GM19240 (cell line): ENCODE measurements at regions not wholly inside any gene's neighbourhood (a gene's known extent, or its start where the extent isn't known, plus 50 kb on each side); places are given as distances from the start of the nearest gene placed in this dataset.

ENCODE experiments used
- DNase-seq: peaks from one replicate; pipeline ENCODE4 v3.0.0; 2011; ENCODE audit warnings: low spot score; ENCODE audit not compliant: insufficient read length

DNA sequence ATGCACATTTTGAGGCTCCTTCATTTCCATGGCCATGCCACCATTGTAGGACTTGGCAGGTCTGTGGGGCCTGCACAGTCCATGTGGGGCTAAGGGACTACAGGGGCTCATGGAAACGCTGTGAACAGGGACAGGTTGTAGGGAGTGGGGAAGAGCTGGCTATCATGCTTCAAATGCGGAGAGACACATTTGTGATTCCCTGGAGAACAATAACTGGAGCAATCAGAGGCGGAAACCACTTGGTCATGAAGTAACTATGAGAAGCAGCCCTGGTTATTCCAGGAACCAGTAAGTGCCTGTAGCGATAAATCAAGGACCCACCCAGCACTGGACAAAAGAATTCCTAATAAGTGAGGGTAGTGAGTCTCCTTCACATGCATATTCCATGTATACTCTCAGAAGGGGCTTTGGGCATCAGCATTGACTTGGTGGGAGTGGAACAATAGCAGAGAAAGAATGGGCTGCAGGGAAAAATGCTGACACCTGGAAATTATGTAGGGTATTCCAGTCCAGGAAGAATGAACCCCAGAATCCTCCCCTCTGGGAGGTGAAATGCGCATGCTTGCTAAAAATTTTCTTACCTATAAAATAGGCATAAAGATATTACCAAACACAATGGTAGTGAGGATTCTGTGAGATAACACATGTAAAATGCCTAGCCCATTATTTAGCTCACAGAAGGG lies 251.4 kb upstream of the ROPN1 start:
- no peak for DNase-seq

DNA sequence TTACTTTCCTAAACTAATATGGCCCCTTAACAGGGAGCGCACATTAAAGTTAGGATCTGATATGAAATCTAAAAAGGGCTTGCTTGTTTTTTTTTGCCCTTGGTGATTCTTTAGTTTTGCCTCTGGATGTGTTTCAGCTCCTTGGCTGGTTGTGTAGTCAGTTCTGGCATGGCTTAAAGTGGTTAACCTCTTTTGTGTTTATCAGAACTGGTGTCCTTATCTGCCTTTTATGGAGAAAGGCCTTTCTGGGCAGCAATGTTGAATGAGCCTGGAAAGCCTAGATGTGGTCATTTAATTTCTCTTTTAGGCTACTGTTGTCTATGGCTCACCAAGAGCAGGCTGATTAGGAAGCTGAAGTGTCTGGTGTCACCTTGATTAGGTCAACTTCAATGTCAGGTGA lies 254.5 kb upstream of the ROPN1 start:
- DNase-seq = no peak

DNA sequence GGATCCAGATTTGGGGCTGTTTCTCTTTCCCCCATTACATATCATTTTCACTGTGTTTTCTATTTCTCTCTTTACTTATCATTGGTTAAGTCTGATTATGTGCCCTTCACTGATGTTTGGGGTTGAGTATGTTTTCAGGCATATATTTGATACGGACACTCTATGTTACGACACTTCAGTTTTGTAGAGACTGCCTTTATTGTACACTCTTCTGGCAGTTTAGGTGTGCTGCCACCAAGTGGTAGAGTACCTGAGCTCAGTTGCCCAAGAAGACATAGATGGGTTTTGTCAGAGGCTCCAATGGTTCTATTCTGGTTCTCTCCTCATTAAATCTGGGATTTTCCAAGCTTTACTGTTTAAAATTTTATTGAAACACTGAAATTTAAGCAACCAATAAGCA lies 255.0 kb upstream of the ROPN1 start:
- DNase-seq = no peak

DNA sequence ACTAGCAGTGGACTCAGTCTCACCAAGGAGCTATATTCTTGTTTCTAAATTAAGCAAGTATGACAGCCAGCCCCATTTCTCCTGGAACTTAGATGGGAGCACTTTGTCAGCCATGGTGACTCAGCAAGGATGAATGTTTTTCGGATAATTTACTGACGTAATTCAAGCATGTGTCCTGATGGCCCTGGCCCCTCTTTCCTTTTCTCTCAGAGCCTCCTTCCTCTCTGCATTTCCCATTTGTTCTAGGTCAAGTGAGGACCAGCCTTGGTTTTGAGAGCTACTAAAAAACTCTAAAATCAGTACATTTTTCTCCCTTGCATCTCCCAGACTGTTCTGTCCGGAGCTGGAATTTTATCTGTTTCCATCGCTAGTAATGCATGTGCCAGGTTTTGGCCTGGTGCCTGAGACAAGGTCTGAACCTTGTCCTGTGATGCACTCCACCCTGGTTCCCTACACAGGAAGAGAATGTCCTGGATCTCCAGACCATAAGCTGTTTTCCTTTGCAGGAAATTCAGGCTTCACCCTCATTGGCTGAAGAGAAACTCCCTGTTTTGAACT lies 256.6 kb upstream of the ROPN1 start:
- DNase-seq = no peak

DNA sequence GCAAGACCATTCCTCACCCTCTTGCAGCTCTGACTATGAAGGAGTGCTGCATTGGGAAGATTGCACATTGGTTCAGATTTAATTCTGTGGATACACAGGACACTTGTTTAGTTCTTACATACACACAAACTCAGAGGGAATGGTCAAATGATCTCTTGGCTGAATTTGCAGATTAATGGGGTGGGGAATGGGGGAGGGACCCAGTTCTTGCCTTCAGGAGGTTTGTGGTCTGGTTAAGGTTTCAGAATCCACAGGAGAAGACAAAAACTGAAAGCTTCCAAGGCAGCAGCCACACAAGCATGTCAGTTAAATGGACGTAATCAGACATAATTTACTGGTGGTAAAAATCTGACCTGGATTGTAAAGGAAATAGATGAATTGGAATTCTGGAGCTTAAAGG lies 257.1 kb upstream of the ROPN1 start:
- DNase-seq = no peak

DNA sequence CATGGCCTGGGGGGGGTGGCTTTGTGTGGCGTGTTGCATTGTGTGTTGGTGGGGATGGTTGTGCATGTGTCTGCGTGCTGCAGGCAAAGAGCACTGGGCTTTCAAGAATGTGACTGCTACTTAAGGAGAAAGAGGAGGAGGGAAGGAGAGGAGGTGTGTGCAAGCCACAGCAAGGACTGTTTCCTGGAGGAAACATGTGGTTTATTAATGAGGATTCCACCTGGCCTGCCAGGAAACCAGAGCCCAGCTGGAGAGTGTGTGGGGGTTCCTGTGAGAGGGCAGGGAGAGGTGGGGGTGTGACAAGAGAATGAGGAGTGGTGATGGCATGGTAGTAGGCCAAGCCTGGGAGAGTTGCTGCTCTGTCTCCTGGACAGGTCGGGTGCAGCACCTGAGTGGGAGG lies 258.1 kb upstream of the ROPN1 start:
- no peak for DNase-seq

DNA sequence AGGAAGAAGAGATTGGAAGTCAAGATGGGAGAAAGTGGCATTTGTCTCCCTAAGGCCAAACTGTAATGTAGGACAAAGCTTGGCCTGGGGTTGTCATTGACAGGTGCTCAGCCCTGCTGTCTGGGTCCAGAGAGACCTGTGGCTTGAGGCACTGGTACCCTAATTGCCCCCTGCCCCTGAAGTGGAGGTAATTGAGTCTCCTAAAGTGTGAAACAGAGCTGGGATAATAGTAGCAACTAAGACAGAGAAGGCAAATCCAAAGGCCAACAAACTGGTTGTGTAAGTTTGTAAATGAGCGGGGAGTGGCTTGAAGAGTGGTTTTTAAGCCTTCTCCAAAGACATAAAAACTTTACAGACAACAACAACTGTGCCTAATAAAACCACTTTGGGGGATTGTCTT lies 264.2 kb upstream of the ROPN1 start:
- no peak for DNase-seq

DNA sequence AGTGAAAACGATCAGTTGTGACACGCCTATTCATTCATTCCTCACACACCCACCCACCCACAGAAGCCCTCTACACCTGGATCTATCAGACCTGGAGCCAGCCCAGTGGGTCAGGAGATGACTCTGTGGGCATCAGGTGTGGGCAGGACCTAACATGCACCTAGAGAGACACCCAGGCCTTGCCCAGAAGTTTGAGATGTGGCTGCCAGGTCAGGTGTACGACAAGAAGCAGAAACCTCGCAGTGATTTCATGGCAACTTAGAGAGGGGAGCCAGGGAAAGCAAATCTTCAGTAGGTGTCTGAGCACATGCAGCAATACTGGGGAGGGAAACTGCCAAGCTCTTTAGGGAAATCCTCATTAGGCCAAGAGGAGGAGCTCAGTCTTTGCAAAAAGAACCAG lies 264.7 kb upstream of the ROPN1 start:
- no peak for DNase-seq

DNA sequence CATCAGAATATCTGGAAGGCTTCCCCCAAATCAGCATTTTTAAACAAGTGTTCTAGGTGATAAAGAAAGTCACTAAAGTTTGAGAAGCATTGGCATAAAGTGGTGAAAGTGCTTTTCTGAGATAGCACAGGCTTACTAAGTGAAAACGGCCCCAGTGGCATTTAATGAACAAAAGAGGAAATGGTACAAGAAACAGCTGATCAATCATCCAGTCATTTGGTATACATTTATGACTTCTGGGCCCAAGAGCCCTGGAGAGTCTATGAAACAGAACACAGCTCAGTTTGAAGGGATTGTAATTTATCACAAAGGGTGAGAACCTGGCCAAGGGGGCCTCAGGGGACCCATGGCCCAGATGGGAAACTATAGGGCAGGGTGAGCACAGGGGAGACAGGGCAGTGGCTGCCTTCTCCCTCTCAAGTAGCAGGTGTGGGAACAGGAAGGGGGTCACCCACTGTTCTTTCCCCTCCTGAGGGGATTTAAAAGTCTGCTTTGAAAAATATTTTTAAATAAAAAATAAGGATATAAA lies 265.5 kb upstream of the ROPN1 start:
- no peak for DNase-seq

DNA sequence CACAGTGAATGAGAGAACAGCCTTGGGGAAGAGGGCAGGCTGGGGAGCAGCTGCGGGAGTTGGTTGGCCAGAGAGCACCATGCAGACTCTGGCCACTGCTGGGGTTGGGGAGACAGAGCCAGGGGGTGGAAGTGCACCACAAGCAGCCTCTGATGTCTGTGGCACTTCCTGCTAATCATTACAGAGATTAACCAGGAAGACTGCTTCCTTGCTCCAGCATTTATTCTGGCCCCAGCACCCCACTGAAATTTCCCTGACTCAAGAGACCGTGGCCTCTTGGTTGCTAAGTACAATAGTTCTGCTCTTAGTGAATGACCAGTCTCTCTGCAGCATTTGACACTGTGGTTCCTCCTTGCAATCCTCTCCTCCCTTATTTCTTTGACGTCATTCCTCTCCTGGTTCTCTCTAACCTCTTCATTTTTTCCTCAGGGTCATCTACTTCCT lies 266.2 kb upstream of the ROPN1 start:
- DNase-seq = no peak

DNA sequence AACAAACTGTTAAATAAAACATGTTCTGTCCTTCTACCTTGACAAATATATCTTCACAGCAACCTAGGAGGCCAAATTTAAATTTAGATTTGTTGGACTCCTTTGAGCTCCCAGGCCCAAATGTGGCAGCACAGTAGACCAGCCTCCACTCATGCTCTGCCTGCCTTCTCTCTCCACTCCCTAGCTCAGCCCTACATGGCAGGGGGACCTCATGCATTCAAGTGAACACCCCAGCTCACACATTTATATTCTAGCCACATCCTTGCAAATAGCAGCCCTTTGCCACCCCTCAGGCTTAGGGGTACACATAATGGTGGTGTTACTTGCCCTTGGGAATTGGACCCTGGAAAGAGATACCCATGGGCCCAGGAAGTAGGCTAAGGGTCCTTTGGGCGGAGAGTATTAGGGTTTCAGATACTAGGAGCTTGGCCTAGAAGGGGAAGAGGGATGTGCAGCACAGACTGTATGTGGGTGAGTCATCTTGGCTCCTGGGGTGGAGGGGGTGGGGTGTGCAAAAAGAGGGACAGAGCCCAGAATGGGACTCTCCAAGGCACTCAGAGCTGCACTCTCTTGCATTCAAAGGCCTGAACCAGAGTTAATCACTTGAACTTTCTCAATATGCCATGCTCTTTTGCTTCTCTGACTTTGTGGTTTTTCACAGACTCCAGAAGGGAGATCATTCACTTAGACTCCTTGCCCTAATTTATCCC lies 268.4 kb upstream of the ROPN1 start:
- no peak for DNase-seq

DNA sequence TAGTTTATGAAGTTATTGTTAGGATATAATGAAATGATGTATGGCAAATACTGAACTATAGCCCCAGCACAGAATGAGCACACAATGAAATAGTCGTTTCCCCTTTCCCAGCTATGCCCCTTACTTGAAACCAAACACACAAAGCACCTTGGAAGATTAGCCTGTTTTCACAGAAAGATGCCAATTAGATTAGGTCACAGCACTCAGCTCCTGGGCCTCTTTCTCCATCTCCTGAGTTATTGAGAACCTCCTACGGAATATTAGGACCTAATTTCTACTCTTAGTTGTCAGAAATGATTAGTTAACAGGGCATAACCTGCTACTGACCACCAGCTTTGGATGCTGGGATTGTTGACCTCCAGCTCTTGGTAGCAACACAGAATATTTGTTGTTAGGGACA lies 269.4 kb upstream of the ROPN1 start:
- DNase-seq = no peak

DNA sequence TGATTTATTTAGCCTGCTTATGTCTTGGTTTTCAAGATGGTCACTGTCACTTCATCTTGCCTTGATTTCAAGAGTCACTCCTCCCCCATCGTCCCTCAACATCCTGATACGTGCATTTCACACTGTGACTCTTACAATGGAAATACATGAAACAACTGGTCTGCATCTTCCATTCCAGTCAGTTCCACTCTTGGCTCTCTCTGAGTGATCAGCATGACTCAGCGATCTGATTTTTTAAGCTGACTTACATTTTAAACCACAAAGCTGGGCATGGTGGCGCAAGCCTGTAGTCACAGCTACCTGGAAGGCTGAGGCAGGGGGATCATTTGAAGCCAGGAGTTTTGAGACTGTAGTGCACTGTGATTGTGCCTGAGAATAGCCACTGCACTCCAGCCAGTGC lies 271.2 kb upstream of the ROPN1 start:
- DNase-seq = no peak

DNA sequence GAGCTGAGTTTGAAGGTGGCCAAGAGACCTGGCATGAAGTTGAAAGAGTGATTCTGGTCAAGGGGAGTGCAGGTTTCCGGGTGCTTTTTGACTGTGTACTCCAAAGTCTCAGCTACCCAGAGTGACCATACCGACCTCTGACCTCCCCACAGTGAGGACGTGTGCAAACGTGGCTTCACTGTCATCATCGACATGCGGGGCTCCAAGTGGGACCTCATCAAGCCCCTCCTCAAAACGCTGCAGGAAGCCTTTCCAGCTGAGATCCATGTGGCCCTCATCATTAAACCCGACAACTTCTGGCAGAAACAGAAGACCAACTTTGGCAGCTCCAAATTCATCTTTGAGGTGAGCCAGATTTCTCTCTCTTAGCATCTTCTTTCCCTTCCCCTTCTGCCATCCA lies 272.4 kb upstream of the ROPN1 start:
- DNase-seq = no peak

DNA sequence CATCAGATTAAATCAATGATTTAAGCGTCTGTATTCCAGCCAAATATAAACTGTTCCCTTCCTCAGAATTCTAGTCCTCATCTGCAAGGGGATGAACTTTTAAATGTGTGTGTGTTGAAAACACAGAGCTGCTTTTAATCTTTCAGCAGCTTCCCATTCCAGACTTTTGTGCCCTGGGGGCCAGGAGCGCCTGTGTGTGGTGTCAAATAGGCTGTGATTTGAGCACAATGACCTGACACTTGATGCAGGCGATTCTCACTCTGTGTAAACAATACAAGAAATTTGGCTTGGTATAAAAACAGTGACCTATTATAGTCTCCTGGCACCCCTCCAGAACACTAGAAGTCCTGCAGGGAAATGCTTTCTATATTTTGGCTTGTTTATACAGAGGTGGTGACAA lies 274.6 kb upstream of the ROPN1 start:
- DNase-seq = no peak

DNA sequence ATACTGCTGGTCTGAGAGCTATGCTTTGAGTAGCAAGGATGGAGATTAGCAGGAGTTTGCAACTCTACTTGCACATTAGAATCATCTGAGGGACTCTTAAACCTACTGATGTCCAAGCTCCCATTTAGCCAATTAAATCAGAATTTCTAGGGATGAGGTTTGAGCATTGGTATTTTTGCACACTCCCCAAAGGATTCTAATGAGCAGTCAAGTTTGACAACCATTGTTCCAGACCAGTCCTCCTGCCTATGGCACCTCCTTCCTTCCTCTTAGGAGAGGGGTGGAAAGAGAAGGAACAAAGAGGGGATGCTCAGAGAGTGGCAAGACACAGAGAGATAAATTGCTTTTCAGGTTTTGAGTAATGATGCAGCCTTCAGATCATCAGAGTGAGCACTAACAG lies 275.5 kb upstream of the ROPN1 start:
- no peak for DNase-seq

DNA sequence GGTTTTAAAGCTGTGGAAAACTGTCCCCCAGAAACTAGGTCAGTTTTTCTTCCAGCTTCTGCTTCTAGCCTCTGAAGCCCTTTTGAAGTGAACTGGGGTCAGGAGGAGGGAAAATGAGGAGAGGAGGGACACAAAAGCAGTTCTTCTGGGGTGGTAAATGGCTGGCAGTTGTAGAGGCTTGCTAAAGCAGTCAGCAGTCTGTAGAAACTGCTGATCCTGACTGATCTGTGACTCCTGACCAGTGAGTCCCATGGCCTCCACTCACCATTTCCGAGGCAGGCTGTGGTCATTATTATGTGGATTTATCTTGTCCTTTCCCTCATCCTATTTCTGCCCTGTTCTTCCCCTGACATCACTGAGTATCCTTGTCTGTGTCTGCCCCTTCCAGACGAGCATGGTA lies 276.4 kb upstream of the ROPN1 start:
- DNase-seq = no peak

DNA sequence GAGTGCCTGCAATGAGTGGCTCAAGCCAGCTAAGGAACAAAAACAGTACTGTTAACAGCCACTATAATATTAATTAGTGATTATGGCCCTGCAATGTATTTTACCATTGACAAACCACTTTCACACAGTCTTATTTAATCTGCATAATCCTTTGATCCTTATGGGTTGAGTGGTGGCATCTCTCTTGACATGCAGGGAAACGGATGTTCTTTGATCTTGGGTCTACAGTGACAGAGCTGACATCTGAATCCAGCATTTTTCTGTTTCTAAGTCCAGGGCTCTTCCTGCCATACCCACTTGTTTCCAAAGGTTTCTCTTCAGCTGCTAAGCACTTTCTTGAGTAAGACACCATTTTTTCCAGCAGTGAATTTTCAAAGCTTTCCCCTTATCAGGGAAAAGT lies 277.7 kb upstream of the ROPN1 start:
- DNase-seq = no peak

DNA sequence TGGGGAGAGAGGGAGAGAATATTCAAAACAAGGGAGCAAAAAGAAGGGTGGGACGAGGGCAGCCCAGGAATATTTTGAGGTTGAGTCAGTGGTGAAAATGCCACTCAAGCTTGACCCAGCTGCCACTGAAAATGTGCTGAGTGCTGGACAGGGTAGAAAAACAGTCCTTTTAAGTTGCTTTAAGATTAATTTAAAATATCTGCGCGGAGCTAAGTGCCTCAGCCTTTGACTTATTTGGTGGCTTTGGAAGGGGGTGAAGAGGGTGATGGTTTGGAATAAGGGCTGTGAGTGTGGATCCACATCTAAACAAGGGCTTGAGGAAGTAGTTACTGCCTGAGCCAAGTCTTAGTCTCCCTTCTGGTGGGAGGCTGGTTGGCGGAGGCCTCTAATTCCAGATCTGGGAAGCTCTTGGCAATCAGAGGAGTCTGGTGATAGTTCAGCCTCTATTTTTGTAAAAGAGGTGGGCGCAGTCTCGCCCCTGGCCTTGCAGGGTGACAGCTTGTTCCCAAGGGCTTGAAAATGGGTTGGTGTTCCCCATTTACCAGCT lies 280.8 kb upstream of the ROPN1 start:
- DNase-seq = no peak

DNA sequence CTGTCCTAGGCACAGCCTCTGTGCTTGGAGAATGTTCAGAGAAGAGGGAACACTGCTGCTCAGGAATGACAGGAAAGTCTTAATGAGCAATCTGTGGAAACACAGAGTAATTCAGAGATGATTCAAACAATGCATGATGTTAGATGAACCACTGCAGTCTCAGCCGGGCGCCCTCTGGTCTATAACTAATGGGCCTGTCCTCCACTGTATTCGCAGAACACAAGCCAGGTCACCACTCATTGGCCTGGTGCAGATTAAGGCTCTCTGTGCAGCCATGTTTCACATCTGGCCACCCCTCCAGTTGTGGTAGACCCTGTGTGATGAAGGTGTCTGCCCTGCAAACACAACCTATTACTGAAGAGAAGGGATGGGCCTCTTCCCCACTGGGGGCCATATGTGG lies 281.7 kb upstream of the ROPN1 start:
- no peak for DNase-seq

DNA sequence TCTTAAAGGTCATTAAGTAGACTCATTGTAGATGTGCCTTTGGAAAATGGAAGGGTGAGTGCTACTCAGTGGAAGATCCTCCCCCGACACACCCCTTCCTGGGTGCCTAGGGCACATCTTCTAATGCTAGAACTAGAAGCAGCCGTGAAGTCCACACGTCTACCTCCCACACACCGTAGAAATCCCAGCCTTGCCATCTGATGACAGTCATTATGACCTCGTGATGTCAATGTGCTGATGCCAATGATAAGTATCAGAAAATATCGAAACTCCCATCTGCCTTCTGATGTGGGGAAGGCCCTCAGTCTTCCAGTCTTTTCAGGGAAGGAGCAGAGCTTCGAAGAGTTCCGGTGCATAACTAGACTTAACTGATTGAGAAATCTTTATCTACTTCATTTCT lies 282.1 kb upstream of the ROPN1 start:
- DNase-seq = no peak

DNA sequence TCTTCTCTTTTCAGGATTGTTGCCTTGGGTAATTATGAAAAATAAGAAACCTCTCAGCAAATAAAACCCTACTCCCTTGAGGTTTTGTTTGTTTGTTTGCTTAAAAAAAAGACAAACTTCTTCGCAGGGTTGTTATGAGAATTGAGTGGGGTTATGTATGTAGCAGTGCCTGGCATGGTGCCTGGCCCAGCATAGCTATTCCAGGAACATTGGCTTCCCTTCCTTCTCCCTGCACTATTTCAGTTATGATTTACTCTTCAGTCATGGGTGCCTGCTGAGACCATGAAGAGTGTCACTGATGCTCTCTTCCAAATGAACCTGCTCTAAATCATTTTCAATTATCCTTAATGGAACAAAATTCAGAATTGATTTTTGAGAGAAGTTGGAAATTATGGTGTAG lies 283.5 kb upstream of the ROPN1 start:
- DNase-seq = no peak

DNA sequence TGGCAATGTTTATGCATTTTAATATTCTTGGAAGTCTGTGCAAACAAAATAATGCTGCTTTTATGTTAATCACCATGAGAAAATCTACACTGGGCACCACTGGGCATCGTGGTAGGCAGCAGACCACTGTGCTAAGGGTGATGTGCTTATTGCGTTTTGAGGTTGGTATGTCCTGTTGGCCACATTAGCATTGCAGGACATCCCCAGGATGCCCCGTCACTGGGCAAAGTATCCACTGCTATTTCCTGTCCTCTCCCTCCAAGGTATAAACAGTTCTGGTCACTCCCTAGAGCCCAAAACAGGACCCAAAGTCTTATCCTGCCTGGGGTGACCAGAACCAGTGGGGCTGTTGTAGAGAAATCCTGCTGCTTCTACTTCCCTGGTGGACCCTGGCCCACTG lies 284.2 kb upstream of the ROPN1 start:
- DNase-seq = no peak
